SU-DHL-6 (cell line): ENCODE measurements at regions not wholly inside any gene's neighbourhood (a gene's known extent, or its start where the extent isn't known, plus 50 kb on each side); places are given as distances from the start of the nearest gene placed in this dataset.

ENCODE experiments used
- H2AFZ ChIP-seq: fragments of 200-600 bp; sonication (generic); 2 replicates; pipeline ENCODE4 v1.6.1; 2014; ENCODE audit warnings: low read depth, mild to moderate bottlenecking, moderate library complexity, mixed read lengths, antibody characterized with exemption, low read length; ENCODE audit not compliant: severe bottlenecking
- H3F3A ChIP-seq: fragments of 200-600 bp; shearing (Covaris generic); 2 replicates; pipeline ENCODE4 v1.6.0; 2016; ENCODE audit warnings: antibody characterized with exemption, mild to moderate bottlenecking; ENCODE audit not compliant: insufficient read depth
- H3K27ac ChIP-seq: fragments of 200-600 bp; sonication (generic); 2 replicates; pipeline ENCODE4 v1.5.1; 2016; ENCODE audit warnings: low read depth, mild to moderate bottlenecking, low read length, moderate library complexity, mixed read lengths
- H3K27me3 ChIP-seq: fragments of 200-600 bp; sonication (generic), shearing (Covaris generic); 2 replicates; pipeline ENCODE4 v1.6.0; 2014; ENCODE audit warnings: mild to moderate bottlenecking, low read length
- H3K36me3 ChIP-seq: fragments of 200-600 bp; sonication (generic); 2 replicates; pipeline ENCODE4 v1.6.1; 2014; ENCODE audit warnings: mild to moderate bottlenecking, low read length, mixed read lengths
- H3K4me2 ChIP-seq: fragments of 300-600, 200-600 bp; shearing (Covaris generic), sonication (generic); 2 replicates; pipeline ENCODE4 v1.6.0; 2014; ENCODE audit warnings: low read length, low read depth, mild to moderate bottlenecking; ENCODE audit not compliant: poor library complexity, severe bottlenecking
- H3K4me3 ChIP-seq: fragments of 200-600 bp; sonication (generic); 2 replicates; pipeline ENCODE4 v1.5.1; 2014; ENCODE audit warnings: antibody characterized with exemption, low read length, mild to moderate bottlenecking, mixed read lengths; ENCODE audit not compliant: insufficient read depth, poor library complexity, severe bottlenecking
- H3K79me2 ChIP-seq: fragments of 200-600 bp; sonication (generic); 2 replicates; pipeline ENCODE4 v1.6.1; 2014; ENCODE audit warnings: mild to moderate bottlenecking, low read length, moderate library complexity; ENCODE audit not compliant: insufficient read depth
- H3K9ac ChIP-seq: fragments of 200-600 bp; sonication (generic); 2 replicates; pipeline ENCODE4 v1.7.0; 2014; ENCODE audit warnings: mild to moderate bottlenecking, low read length
- H3K9me2 ChIP-seq: fragments of 200-600 bp; sonication (generic); replicated peaks from 2 replicates; pipeline ENCODE4 v1.6.1; 2014; ENCODE audit warnings: low read length; ENCODE audit not compliant: insufficient read depth
- H3K9me3 ChIP-seq: fragments of 200-600 bp; sonication (generic); 2 replicates; pipeline ENCODE4 v1.6.1; 2014; ENCODE audit warnings: low read length, mixed read lengths; ENCODE audit not compliant: insufficient read depth
- H4K20me1 ChIP-seq: fragments of 200-600 bp; sonication (generic); 2 replicates; pipeline ENCODE4 v1.6.1; 2014; ENCODE audit warnings: low read depth, mild to moderate bottlenecking, antibody characterized with exemption, low read length, moderate library complexity, mixed read lengths
- CTCF ChIP-seq: fragments of 200-600 bp; sonication (generic); IDR thresholded peaks from one replicate; pipeline ENCODE4 v1.5.1; 2017; ENCODE audit warnings: antibody characterized with exemption, mild to moderate bottlenecking, low read length, moderate library complexity; ENCODE audit not compliant: insufficient read depth, poor library complexity, severe bottlenecking
- EZH2phosphoT487 ChIP-seq: fragments of 200-600 bp; sonication (generic), shearing (Covaris generic); conservative IDR thresholded peaks from 2 replicates; pipeline ENCODE4 v1.6.1; 2018; ENCODE audit warnings: mild to moderate bottlenecking, antibody characterized with exemption, low read length, moderate library complexity, mixed read lengths

DNA sequence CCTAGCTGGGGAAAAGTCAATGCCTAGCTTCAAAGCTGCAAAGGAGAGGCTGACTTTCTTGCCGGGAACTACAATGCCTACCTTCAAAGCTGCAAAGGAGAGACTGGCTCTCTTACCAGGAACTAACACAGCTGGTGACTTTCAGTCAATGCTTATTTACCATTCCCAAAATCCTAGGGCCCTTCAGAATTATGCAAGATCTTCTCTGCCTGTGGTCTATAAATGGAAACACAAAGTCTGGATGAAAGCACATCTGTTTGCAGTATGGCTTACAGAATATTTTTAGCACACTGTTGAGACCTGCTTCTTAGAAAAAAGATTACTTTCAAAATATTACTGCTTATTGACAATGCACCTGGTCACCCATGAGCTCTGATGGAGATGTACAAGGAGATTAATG lies 259.4 kb downstream of the PLK2 start:
- no peaks in the 10 kb centered on the region for H3K9me2 ChIP-seq
- H3K9ac ChIP-seq: no peak overlapping the region
- no peaks in the 10 kb centered on the region for H3K79me2 ChIP-seq
- no peak overlapping the region for H2AFZ ChIP-seq
- no peak overlapping the region for H3K4me3 ChIP-seq
- H3K36me3 ChIP-seq: no peaks in the 10 kb centered on the region
- no peak overlapping the region for H3K4me2 ChIP-seq
- no peaks in the 10 kb centered on the region for H3K27me3 ChIP-seq
- H4K20me1 ChIP-seq: no peaks in the 10 kb centered on the region
- no peak overlapping the region for H3K27ac ChIP-seq
- H3F3A ChIP-seq: no peaks in the 10 kb centered on the region
- TF ChIP-seq CTCF: no peak
- no peak for TF ChIP-seq EZH2phosphoT487
- H3K9me3 ChIP-seq: no peaks in the 10 kb centered on the region

GRCh38 chr5:58199087-58199486 lies 260.8 kb downstream of the PLK2 start:
- Histone ChIP-seq H3K9ac (no peak overlapping the region), H3F3A (no peaks in the 10 kb centered on the region), H3K9me2 (no peaks in the 10 kb centered on the region), H3K36me3 (no peaks in the 10 kb centered on the region), H3K79me2 (no peaks in the 10 kb centered on the region), H3K27ac (no peak overlapping the region), H3K4me2 (no peak overlapping the region), H4K20me1 (no peaks in the 10 kb centered on the region), H3K9me3 (no peaks in the 10 kb centered on the region), H3K27me3 (no peaks in the 10 kb centered on the region), H3K4me3 (no peak overlapping the region), H2AFZ (no peak overlapping the region)
- TF ChIP-seq EZH2phosphoT487 (no peak), CTCF (no peak)

- no peaks in the 10 kb centered on the region for H4K20me1 ChIP-seq
- no peak overlapping the region for H3K4me3 ChIP-seq
- H3K9ac ChIP-seq: no peak overlapping the region
- TF ChIP-seq CTCF: no peak
- no peak for TF ChIP-seq EZH2phosphoT487
- no peak overlapping the region for H3K4me2 ChIP-seq
- H3K9me3 ChIP-seq: no peaks in the 10 kb centered on the region
- H3K36me3 ChIP-seq: no peaks in the 10 kb centered on the region
- no peak overlapping the region for H3K27ac ChIP-seq
- H3F3A ChIP-seq: no peaks in the 10 kb centered on the region
- H3K79me2 ChIP-seq: no peaks in the 10 kb centered on the region
- H3K27me3 ChIP-seq: no peaks in the 10 kb centered on the region
- H2AFZ ChIP-seq: no peak overlapping the region
- no peaks in the 10 kb centered on the region for H3K9me2 ChIP-seq
Measured at GRCh38 chr5:58198330-58198729, 261.6 kb downstream of the PLK2 start.

DNA sequence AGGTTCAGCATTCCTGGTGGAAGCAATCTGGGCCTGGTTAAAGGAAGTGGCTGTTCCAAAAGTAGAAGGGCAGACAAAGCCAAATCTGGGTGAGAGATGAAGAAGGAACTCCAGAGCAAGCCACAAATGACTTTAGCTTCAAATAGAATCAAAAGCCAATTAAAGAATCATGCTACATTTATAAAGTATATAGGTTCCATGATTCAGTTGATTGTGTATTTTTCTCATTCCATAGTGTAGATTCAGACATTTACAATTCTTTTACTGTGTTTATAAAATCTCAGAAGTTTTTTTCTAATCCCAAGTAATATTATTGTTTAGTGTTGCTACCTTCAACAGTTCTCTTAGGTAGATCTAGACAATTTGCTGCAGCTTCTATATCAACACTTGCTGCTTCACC lies 262.0 kb downstream of the PLK2 start:
- Histone ChIP-seq H3K4me2 (no peak overlapping the region), H3K79me2 (no peaks in the 10 kb centered on the region), H3K27ac (no peak overlapping the region), H3K9me2 (no peaks in the 10 kb centered on the region), H4K20me1 (no peaks in the 10 kb centered on the region), H3K4me3 (no peak overlapping the region), H3K9ac (no peak overlapping the region), H3K36me3 (no peaks in the 10 kb centered on the region), H2AFZ (no peak overlapping the region), H3K27me3 (no peaks in the 10 kb centered on the region), H3K9me3 (no peaks in the 10 kb centered on the region), H3F3A (no peaks in the 10 kb centered on the region)
- TF ChIP-seq EZH2phosphoT487 (no peak), CTCF (no peak)
